GM23248 (cell line): ENCODE measurements at regions not wholly inside any gene's neighbourhood (a gene's known extent, or its start where the extent isn't known, plus 50 kb on each side); places are given as distances from the start of the nearest gene placed in this dataset.

Source experiments
- DNase-seq: peaks from one replicate; pipeline ENCODE4 v3.0.0-alpha.2; 2015
- H2AFZ ChIP-seq: fragments of 200-600 bp; sonication (generic); 2 replicates; pipeline ENCODE4 v1.6.1; 2016; ENCODE audit warnings: antibody characterized with exemption
- H3F3A ChIP-seq: fragments of 200-600 bp; sonication (generic); 2 replicates; pipeline ENCODE4 v1.6.1; 2016; ENCODE audit warnings: mild to moderate bottlenecking, antibody characterized with exemption, mixed run types; ENCODE audit not compliant: insufficient read depth
- H3K27ac ChIP-seq: fragments of 200-600 bp; sonication (generic); 2 replicates; pipeline ENCODE4 v1.5.1; 2016; ENCODE audit warnings: mild to moderate bottlenecking
- H3K27me3 ChIP-seq: fragments of 200-600 bp; sonication (generic); replicated peaks from 2 replicates; pipeline ENCODE4 v1.6.1; 2016; ENCODE audit warnings: mild to moderate bottlenecking; ENCODE audit not compliant: insufficient read depth
- H3K36me3 ChIP-seq: fragments of 200-600 bp; sonication (generic); 2 replicates; pipeline ENCODE4 v1.6.1; 2016; ENCODE audit warnings: low read depth, mild to moderate bottlenecking
- H3K4me1 ChIP-seq: fragments of 200-600 bp; sonication (generic); 2 replicates; pipeline ENCODE4 v1.6.1; 2016; ENCODE audit warnings: mild to moderate bottlenecking; ENCODE audit not compliant: insufficient read depth
- H3K4me2 ChIP-seq: fragments of 200-600 bp; sonication (generic); one replicate; pipeline ENCODE4 v1.6.1; 2016; ENCODE audit warnings: mild to moderate bottlenecking; ENCODE audit not compliant: unreplicated experiment
- H3K4me3 ChIP-seq: fragments of 200-600 bp; sonication (generic); 2 replicates; pipeline ENCODE4 v1.5.1; 2016; ENCODE audit warnings: mild to moderate bottlenecking
- H3K79me2 ChIP-seq: fragments of 200-600 bp; sonication (generic); 2 replicates; pipeline ENCODE4 v1.6.1; 2016; ENCODE audit warnings: mild to moderate bottlenecking; ENCODE audit not compliant: insufficient read depth
- H3K9ac ChIP-seq: fragments of 200-600 bp; sonication (generic); 2 replicates; pipeline ENCODE4 v1.6.1; 2016; ENCODE audit warnings: mild to moderate bottlenecking
- H3K9me2 ChIP-seq: fragments of 200-600 bp; sonication (generic); 2 replicates; pipeline ENCODE4 v1.6.1; 2016; ENCODE audit warnings: mixed run types, mild to moderate bottlenecking, moderate library complexity; ENCODE audit not compliant: insufficient read depth
- H3K9me3 ChIP-seq: fragments of 200-600 bp; sonication (generic); one replicate; pipeline ENCODE4 v1.6.1; 2017; ENCODE audit warnings: low read depth
- H4K20me1 ChIP-seq: fragments of 200-600 bp; sonication (generic); 2 replicates; pipeline ENCODE4 v1.6.0; 2016; ENCODE audit not compliant: insufficient read depth
- EZH2 ChIP-seq: fragments of 200-600 bp; sonication (generic); IDR thresholded peaks from 2 replicates; pipeline ENCODE4 v1.6.1; 2018; ENCODE audit warnings: antibody characterized with exemption, mild to moderate bottlenecking; ENCODE audit not compliant: insufficient read depth, poor library complexity, severe bottlenecking
- EZH2phosphoT487 ChIP-seq: fragments of 200-600 bp; sonication (generic); IDR thresholded peaks from 2 replicates; pipeline ENCODE4 v1.6.1; 2018; ENCODE audit warnings: antibody characterized with exemption, moderate library complexity, mild to moderate bottlenecking, low read depth; ENCODE audit not compliant: insufficient read depth
- WGBS, 2 experiments: methylation state at CpG; one replicate each; pipeline ENCODE4 v1.1.6; 2015 to 2017; ENCODE audit warnings: low lambda C conversion rate in 2 of 2, low coverage in 1 of 2; ENCODE audit errors: missing lambda C conversion rate in 2 of 2; 5-methylcytosine and 5-hydroxymethylcytosine counted together
- in situ Hi-C: fragments of 300-500 bp; cut with MboI; formaldehyde crosslinking; loops from 2 replicates; pipeline ENCODE4 v1.15.0; 2020

- H3F3A ChIP-seq, result no peaks in the 10 kb centered on the region
- 4 to 10% methylated on average over 2 of the region's 2 CpGs for WGBS, 2 experiments
- H3K9me2 ChIP-seq, result no peaks in the 10 kb centered on the region
- no peak overlapping the region for H2AFZ ChIP-seq
- H3K79me2 ChIP-seq, result no peaks in the 10 kb centered on the region
- H3K27ac ChIP-seq, result no peak overlapping the region
- DNase-seq, result no peak
- no peaks in the 10 kb centered on the region for H3K27me3 ChIP-seq
- no peaks in the 10 kb centered on the region for H4K20me1 ChIP-seq
- no peak overlapping the region for H3K4me3 ChIP-seq
- no peak overlapping the region for H3K9ac ChIP-seq
- no peaks in the 10 kb centered on the region for H3K9me3 ChIP-seq
- in situ Hi-C loops, result no loop called here
- no peak overlapping the region for H3K4me2 ChIP-seq
- no peak for TF ChIP-seq EZH2
- no peak for TF ChIP-seq EZH2phosphoT487
- no peaks in the 10 kb centered on the region for H3K36me3 ChIP-seq
- no peaks in the 10 kb centered on the region for H3K4me1 ChIP-seq
These were observed 115.3 kb upstream of the TEX51 start for GRCh38 chr2:126783341-126783740.

DNA sequence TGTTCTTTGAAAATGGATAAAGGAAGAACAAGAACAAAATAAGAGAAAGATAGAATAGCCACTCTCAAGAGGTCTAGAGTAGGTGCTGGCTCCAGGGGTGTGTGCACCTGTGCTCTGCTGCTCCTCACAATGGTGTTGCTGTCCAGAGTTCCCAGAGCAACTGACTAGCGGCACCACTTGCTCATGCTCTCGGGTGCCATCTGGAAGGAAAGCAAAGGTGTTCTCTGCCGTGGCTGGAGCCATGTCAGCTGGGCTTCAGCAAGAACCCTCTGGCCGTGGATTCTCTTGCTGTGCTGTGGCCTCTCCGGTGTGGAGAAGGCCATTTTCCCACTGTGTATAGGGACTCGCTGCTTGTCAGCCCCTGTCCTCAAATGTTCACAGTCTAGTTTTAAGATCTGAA, 114.6 kb upstream of the TEX51 start:
- 5 to 9% methylated on average over 5 to 6 of the region's 6 CpGs for WGBS, 2 experiments
- in situ Hi-C loops, result no loop called here

DNA sequence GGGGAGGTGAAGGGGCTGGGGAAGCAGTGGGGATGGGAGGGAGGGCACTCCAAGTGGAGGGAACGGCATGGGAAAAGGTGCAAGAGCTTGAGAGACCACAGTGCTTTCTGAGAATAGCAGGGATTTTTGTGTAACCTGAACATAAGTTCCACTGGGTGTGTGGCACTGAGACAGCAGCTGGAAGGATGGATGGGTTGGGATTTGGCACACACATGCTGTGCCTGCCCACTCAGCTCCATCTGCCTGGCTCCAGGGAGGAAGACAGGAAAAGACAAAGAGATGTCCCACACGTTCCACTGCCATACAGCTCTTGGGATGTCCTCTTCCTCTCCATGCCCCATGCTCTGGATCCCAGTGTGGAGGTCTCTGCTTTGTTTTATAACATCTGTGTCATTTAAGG, 114.1 kb upstream of the TEX51 start:
- TF ChIP-seq EZH2 (no peak), EZH2phosphoT487 (no peak)
- Histone ChIP-seq H3K27me3 (no peaks in the 10 kb centered on the region), H2AFZ (no peak overlapping the region), H3K4me1 (no peaks in the 10 kb centered on the region), H3K4me2 (no peak overlapping the region), H3K9me3 (no peaks in the 10 kb centered on the region), H3K79me2 (no peaks in the 10 kb centered on the region), H3K36me3 (no peaks in the 10 kb centered on the region), H3K27ac (no peak overlapping the region), H3K4me3 (no peak overlapping the region), H3K9ac (no peak overlapping the region), H3F3A (no peaks in the 10 kb centered on the region), H4K20me1 (no peaks in the 10 kb centered on the region), H3K9me2 (no peaks in the 10 kb centered on the region)
- in situ Hi-C loops, result no loop called here
- no peak for DNase-seq
- WGBS, 2 experiments, result 29 to 50% methylated on average over 2 of the region's 2 CpGs

More for the DNA sequence above, 114.6 kb upstream of the TEX51 start:
- Histone ChIP-seq H3K79me2 (no peaks in the 10 kb centered on the region), H3K27me3 (no peaks in the 10 kb centered on the region), H2AFZ (no peak overlapping the region), H3K9me2 (no peaks in the 10 kb centered on the region), H4K20me1 (no peaks in the 10 kb centered on the region), H3K4me1 (no peaks in the 10 kb centered on the region), H3F3A (no peaks in the 10 kb centered on the region), H3K9ac (no peak overlapping the region), H3K4me2 (no peak overlapping the region), H3K27ac (no peak overlapping the region), H3K4me3 (no peak overlapping the region), H3K36me3 (no peaks in the 10 kb centered on the region), H3K9me3 (no peaks in the 10 kb centered on the region)
- no peak for DNase-seq
- TF ChIP-seq EZH2 (no peak), EZH2phosphoT487 (no peak)

GRCh38 chr2:126785236-126785635, 113.5 kb upstream of the TEX51 start:
- Histone ChIP-seq H2AFZ (no peak overlapping the region), H4K20me1 (no peaks in the 10 kb centered on the region), H3K4me3 (no peak overlapping the region), H3K27ac (no peak overlapping the region), H3F3A (no peaks in the 10 kb centered on the region), H3K36me3 (no peaks in the 10 kb centered on the region), H3K9me3 (no peaks in the 10 kb centered on the region), H3K9ac (no peak overlapping the region), H3K27me3 (no peaks in the 10 kb centered on the region), H3K9me2 (no peaks in the 10 kb centered on the region), H3K4me2 (no peak overlapping the region), H3K79me2 (no peaks in the 10 kb centered on the region), H3K4me1 (no peaks in the 10 kb centered on the region)
- in situ Hi-C loops, result no loop called here
- WGBS, 2 experiments, result 12 to 26% methylated on average over 3 of the region's 3 CpGs
- TF ChIP-seq EZH2 (no peak), EZH2phosphoT487 (no peak)
- DNase-seq, result no peak

GRCh38 chr2:126785862-126786261, 112.8 kb upstream of the TEX51 start:
- Histone ChIP-seq H3K36me3 (no peaks in the 10 kb centered on the region), H3K9me2 (no peaks in the 10 kb centered on the region), H2AFZ (no peak overlapping the region), H4K20me1 (no peaks in the 10 kb centered on the region), H3F3A (no peaks in the 10 kb centered on the region), H3K27ac (no peak overlapping the region), H3K4me3 (no peak overlapping the region), H3K27me3 (no peaks in the 10 kb centered on the region), H3K79me2 (no peaks in the 10 kb centered on the region), H3K4me2 (no peak overlapping the region), H3K4me1 (no peaks in the 10 kb centered on the region), H3K9ac (no peak overlapping the region), H3K9me3 (no peaks in the 10 kb centered on the region)
- no peak for TF ChIP-seq EZH2
- no peak for TF ChIP-seq EZH2phosphoT487
- 72 to 78% methylated on average over 2 of the region's 2 CpGs for WGBS, 2 experiments
- no peak for DNase-seq
- in situ Hi-C loops, result no loop called here
